ENCODE measurements at regions not wholly inside any gene's neighbourhood (a gene's known extent, or its start where the extent isn't known, plus 50 kb on each side); places are given as distances from the start of the nearest gene placed in this dataset.
A peak's percentile ranks its signal among the peaks of the same experiment; 100 is the strongest.

- no peak for DNase-seq
Measured at GRCh38 chr18:10059610-10060468, 146.0 kb downstream of the VAPA start.

GRCh38 chr18:10060469-10060782, 146.6 kb downstream of the VAPA start:
- DNase-seq, result no peak

DNA sequence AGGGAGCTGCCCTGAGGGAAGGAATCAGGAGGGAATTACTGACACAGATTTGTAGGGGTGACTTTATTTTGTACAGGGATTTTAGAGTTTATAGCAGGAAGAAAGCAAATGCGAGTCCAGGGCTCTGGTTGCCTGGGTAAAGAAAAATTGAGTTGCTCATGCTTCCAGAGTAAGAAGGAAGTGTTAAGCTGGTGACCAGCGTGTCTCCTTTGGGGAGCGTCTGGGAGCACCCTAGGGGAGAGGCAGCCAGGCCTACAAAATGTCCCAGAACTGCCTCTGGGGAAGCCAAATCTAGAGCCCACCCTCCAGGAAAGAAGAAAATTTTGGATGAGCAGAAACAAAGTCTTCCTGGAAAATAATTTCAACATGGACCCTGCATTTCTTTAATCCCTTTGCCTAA, 147.0 kb downstream of the VAPA start:
- no peak for DNase-seq

- no peak for DNase-seq
Measured at GRCh38 chr18:10061566-10062140, 147.8 kb downstream of the VAPA start.

- no peak for DNase-seq
Measured at GRCh38 chr18:10062302-10063300, 148.8 kb downstream of the VAPA start.

DNA sequence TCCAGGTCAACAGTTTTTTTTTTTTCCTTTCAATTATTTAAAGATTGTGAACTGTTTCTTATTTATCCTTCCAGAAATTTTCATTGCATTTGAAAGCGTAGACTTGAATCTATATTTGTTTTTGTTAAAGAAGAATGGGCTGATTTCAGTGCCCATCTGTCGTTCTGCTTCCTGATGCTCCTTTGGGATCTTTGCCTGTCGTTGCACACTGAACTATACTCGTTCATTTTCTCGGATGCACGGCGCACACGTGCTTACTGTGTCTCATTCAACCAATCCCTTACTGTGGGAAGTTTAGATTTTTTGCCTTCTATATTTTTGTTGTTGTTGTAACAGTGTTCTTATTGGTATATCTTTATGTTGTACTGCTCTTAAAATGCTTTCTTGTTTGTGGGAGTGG, 149.7 kb downstream of the VAPA start:
- no peak for DNase-seq

- no peak for DNase-seq
Measured at GRCh38 chr18:10064267-10064666, 150.5 kb downstream of the VAPA start.

- DNase-seq, result no peak
Measured at GRCh38 chr18:10065296-10065695, 151.5 kb downstream of the VAPA start.

GRCh38 chr18:10067670-10068659, 154.1 kb downstream of the VAPA start:
- DNase-seq, result peak; percentile 41

DNA sequence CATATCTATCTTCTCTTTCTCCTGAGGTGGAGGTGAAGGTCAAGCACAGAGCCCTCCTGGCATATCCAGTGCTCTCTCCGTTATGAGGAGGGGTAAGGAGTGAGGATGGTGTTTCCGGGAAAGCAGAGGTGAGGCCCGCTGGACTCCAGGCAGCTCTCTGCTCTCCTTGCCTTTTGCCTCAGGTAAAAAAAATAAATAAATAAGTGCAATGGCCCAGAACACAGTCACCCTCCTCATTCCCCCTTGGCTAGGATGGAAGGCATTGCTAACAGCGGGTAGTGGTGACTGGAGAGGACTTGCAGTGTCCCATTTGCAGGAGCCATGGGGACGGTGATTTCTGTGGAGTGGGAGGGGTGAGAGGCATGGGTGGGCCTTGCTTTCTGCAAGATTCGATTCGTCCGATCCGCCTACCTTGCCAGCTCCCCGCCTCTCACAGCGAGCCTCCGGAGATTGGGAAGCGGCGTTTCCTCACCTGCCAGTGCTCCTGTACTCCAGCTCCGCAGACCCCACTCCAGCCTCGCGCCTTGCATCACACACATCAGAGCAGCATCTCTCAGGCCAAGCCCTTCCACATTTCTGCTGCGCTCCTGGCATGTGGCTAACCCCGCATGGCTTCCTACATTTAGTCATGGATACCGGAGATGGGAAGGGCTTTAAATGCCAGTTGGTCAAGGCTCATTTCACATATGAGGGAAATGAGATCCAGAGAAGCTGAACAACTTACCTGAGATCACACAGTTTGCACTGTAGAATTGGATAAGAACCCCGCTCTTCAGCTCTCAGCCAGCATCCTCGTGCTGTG, 155.2 kb downstream of the VAPA start:
- no peak for DNase-seq

DNA sequence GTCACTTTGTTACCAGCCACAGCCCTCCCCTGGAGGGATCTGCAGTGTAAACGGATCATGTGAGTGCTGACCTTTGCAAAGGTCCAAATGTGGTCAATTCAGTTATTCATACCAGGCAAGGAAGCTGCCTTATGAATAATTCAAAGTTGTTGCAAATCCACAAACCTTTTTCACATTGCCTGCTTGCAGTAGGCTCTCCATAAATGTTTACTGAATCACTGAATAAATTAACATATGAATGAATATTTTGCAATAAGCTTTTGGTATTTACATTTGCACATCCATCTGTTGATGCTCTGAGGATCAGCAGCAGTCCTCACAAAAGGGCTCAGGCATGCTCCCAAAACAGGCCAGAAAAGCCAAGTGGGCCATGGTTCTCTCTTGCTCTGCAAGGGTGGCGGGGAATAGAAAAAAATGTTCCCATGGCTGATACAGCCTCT, 156.8 kb downstream of the VAPA start:
- no peak for DNase-seq

DNA sequence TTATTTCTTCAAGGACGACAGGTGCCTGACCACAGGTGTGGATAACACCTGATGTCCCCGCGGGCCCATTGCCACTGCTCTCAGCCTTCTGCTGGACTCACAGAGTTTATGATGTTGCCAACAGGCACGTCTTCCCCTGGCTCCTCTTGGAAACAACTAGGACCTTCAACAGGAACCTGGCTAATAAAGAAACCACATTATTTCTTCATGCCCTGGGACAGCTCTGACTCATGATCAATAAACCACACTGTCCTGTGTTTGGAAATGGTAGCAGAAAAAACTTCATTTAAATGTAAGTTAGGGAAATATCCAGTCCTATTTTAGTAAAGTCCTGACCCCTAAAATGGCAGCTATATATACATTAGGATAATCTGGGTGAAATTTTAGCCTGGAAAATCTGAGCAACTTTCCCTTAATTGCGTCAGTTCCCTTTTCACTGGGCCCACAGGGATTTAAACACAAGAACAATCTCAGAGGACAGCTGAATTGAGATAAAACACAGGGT, 158.9 kb downstream of the VAPA start:
- no peak for DNase-seq

- DNase-seq, result no peak
Measured at GRCh38 chr18:10074110-10074509, 160.3 kb downstream of the VAPA start.

- DNase-seq, result no peak
Measured at GRCh38 chr18:10074728-10075127, 160.9 kb downstream of the VAPA start.

GRCh38 chr18:10076502-10077030, 162.8 kb downstream of the VAPA start:
- no peak for DNase-seq

GRCh38 chr18:10077986-10078385, 164.2 kb downstream of the VAPA start:
- no peak for DNase-seq

- DNase-seq, result no peak
Measured at GRCh38 chr18:10080372-10080771, 166.6 kb downstream of the VAPA start.

GRCh38 chr18:10081492-10081891, 167.7 kb downstream of the VAPA start:
- no peak for DNase-seq

DNA sequence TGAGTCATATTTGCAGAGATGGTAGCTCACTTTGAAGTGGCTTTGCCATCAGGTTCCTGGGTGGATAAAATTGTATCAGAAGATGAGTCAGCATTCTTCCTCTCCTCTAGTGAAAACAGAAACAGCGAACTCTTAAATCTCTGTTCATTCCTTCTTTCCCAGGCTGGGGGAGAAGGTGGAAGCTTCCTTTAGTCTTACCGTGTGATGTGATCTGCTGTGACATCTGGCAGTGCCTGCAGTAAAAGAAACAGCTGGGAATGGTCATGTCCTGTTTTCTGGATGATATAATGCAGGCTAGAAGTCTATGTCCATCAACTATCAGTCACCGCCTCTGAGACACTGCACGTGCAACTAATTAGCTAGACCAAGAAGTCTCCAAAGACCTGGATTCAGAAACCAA, 171.6 kb downstream of the VAPA start:
- DNase-seq, result no peak

GRCh38 chr18:10085876-10086275, 172.1 kb downstream of the VAPA start:
- no peak for DNase-seq

All from RPMI8226 (cell line).